ENCODE measurements at regions not wholly inside any gene's neighbourhood (a gene's known extent, or its start where the extent isn't known, plus 50 kb on each side); places are given as distances from the start of the nearest gene placed in this dataset.

GRCh38 chr7:156094350-156095146, 282.3 kb upstream of the SHH start:
- no peak for DNase-seq
- 77 to 86% (median 78%) methylated on average over 15 of the region's 15 CpGs for WGBS, 3 donors
- Histone ChIP-seq H3K36me3 (no peaks in the 10 kb centered on the region), H3K27me3 (no peaks in the 10 kb centered on the region), H3K27ac (no peak overlapping the region), H3K4me1 (ENCODE audit: insufficient read depth) (no peaks in the 10 kb centered on the region), H3K4me3 (no peak overlapping the region), H3K9me3 (no peaks in the 10 kb centered on the region)
- intact Hi-C loops (cut with DNase I) = no loop called here
- no peak for TF ChIP-seq EP300 (IDR thresholded peaks at IDR 0.05)
- TF ChIP-seq CTCF (IDR thresholded peaks at IDR 0.05) = no peak
- TF ChIP-seq POLR2A (IDR thresholded peaks at IDR 0.05) = no peak

GRCh38 chr7:156092307-156092706, 280.0 kb upstream of the SHH start:
- no peak overlapping the region for H3K27ac ChIP-seq
- 88% methylated on average over 11 of the region's 11 CpGs for WGBS, 3 donors
- H3K4me1 ChIP-seq (ENCODE audit: insufficient read depth) = no peaks in the 10 kb centered on the region
- H3K9me3 ChIP-seq = no peaks in the 10 kb centered on the region
- no peaks in the 10 kb centered on the region for H3K36me3 ChIP-seq
- DNase-seq = no peak
- H3K27me3 ChIP-seq = no peaks in the 10 kb centered on the region
- intact Hi-C loops (cut with DNase I) = no loop called here
- TF ChIP-seq CTCF (IDR thresholded peaks at IDR 0.05) (no peak), POLR2A (IDR thresholded peaks at IDR 0.05) (no peak), EP300 (IDR thresholded peaks at IDR 0.05) (no peak)
- no peak overlapping the region for H3K4me3 ChIP-seq

GRCh38 chr7:156091519-156092080, 279.3 kb upstream of the SHH start:
- TF ChIP-seq EP300 (IDR thresholded peaks at IDR 0.05) (no peak), POLR2A (IDR thresholded peaks at IDR 0.05) (no peak), CTCF (IDR thresholded peaks at IDR 0.05) (no peak)
- Histone ChIP-seq H3K36me3 (no peaks in the 10 kb centered on the region), H3K27ac (no peak overlapping the region), H3K4me3 (no peak overlapping the region), H3K27me3 (no peaks in the 10 kb centered on the region), H3K9me3 (no peaks in the 10 kb centered on the region), H3K4me1 (ENCODE audit: insufficient read depth) (no peaks in the 10 kb centered on the region)
- 82 to 89% (median 86%) methylated on average over 10 of the region's 10 CpGs for WGBS, 3 donors
- intact Hi-C loops (cut with DNase I) = no loop called here
- no peak for DNase-seq

- H3K27ac ChIP-seq = no peak overlapping the region
- DNase-seq = no peak
- no peaks in the 10 kb centered on the region for H3K36me3 ChIP-seq
- H3K4me1 ChIP-seq (ENCODE audit: insufficient read depth) = no peaks in the 10 kb centered on the region
- no peaks in the 10 kb centered on the region for H3K9me3 ChIP-seq
- 73 to 80% (median 80%) methylated on average over 6 of the region's 6 CpGs for WGBS, 3 donors
- H3K27me3 ChIP-seq = no peaks in the 10 kb centered on the region
- no peak for TF ChIP-seq POLR2A (IDR thresholded peaks at IDR 0.05)
- TF ChIP-seq CTCF (IDR thresholded peaks at IDR 0.05) = no peak
- intact Hi-C loops (cut with DNase I) = no loop called here
- H3K4me3 ChIP-seq = no peak overlapping the region
Measured at GRCh38 chr7:156090988-156091387, 278.7 kb upstream of the SHH start.

Measured in ovary (tissue), 7 donors.